ENCODE measurements at regions not wholly inside any gene's neighbourhood (a gene's known extent, or its start where the extent isn't known, plus 50 kb on each side); places are given as distances from the start of the nearest gene placed in this dataset.

- H3K9me3 Mint-ChIP-seq, result peaks cover 0 to 7% of the 10 kb centered on the region in 2 donors
- DNase-seq (ENCODE audit: low spot score in 2 of 2), result no peak
- no peaks in the 10 kb centered on the region for H3K36me3 Mint-ChIP-seq
- H3K27ac Mint-ChIP-seq, result no peak overlapping the region
- ATAC-seq, result no peak
These were observed 1597.1 kb upstream of the MIR17HG start for GRCh38 chr13:89750371-89750770.

GRCh38 chr13:89751432-89751930, 1596.0 kb upstream of the MIR17HG start:
- peaks cover 3 to 9% of the 10 kb centered on the region in 2 donors for H3K9me3 Mint-ChIP-seq

GRCh38 chr13:89752394-89752793, 1595.1 kb upstream of the MIR17HG start:
- H3K36me3 Mint-ChIP-seq, result no peaks in the 10 kb centered on the region
- H3K27ac Mint-ChIP-seq, result no peak overlapping the region
- ATAC-seq (no peak), DNase-seq (ENCODE audit: low spot score in 2 of 2) (no peak)
- H3K9me3 Mint-ChIP-seq, result peaks cover 6 to 10% of the 10 kb centered on the region in 2 donors

More at GRCh38 chr13:89751432-89751930, 1596.0 kb upstream of the MIR17HG start:
- DNase-seq (ENCODE audit: low spot score in 2 of 2) (no peak), ATAC-seq (no peak)
- no peak overlapping the region for H3K27ac Mint-ChIP-seq
- no peaks in the 10 kb centered on the region for H3K36me3 Mint-ChIP-seq

GRCh38 chr13:89755729-89756492, 1591.6 kb upstream of the MIR17HG start:
- ATAC-seq (peak in 1 of 2 donors; percentile 64), DNase-seq (ENCODE audit: low spot score in 2 of 2) (no peak)
- Mint-ChIP-seq H3K27ac (no peak overlapping the region), H3K36me3 (no peaks in the 10 kb centered on the region), H3K9me3 (peaks cover 6 to 16% of the 10 kb centered on the region in 2 donors)

- Mint-ChIP-seq H3K36me3 (no peaks in the 10 kb centered on the region), H3K9me3 (peaks cover 6 to 10% of the 10 kb centered on the region in 2 donors), H3K27ac (no peak overlapping the region)
- no peak for ATAC-seq
- no peak for DNase-seq (ENCODE audit: low spot score in 2 of 2)
These were observed 1584.5 kb upstream of the MIR17HG start for GRCh38 chr13:89763005-89763404.

- no peak for ATAC-seq
- Mint-ChIP-seq H3K9me3 (no peaks in the 10 kb centered on the region), H3K27ac (no peak overlapping the region)
These were observed 1564.2 kb upstream of the MIR17HG start for GRCh38 chr13:89783221-89783755.

GRCh38 chr13:89784161-89784809, 1563.2 kb upstream of the MIR17HG start:
- Mint-ChIP-seq H3K9me3 (peaks cover 0 to 4% of the 10 kb centered on the region in 2 donors), H3K27ac (no peak overlapping the region), H3K36me3 (no peaks in the 10 kb centered on the region)
- no peak for DNase-seq (ENCODE audit: low spot score in 2 of 2)
- no peak for ATAC-seq

More at GRCh38 chr13:89783221-89783755, 1564.2 kb upstream of the MIR17HG start:
- H3K36me3 Mint-ChIP-seq, result no peaks in the 10 kb centered on the region
- no peak for DNase-seq (ENCODE audit: low spot score in 2 of 2)

GRCh38 chr13:89786531-89786930, 1561.0 kb upstream of the MIR17HG start:
- DNase-seq (ENCODE audit: low spot score in 2 of 2), result no peak
- H3K9me3 Mint-ChIP-seq, result peaks cover 0 to 9% of the 10 kb centered on the region in 2 donors
- no peak for ATAC-seq
- H3K36me3 Mint-ChIP-seq, result no peaks in the 10 kb centered on the region
- H3K27ac Mint-ChIP-seq, result no peak overlapping the region

GRCh38 chr13:89790696-89791095, 1556.8 kb upstream of the MIR17HG start:
- H3K9me3 Mint-ChIP-seq, result peaks cover 3 to 21% of the 10 kb centered on the region in 2 donors
- no peaks in the 10 kb centered on the region for H3K36me3 Mint-ChIP-seq
- ATAC-seq (no peak), DNase-seq (ENCODE audit: low spot score in 2 of 2) (no peak)
- no peak overlapping the region for H3K27ac Mint-ChIP-seq

GRCh38 chr13:89791971-89792630, 1555.4 kb upstream of the MIR17HG start:
- Mint-ChIP-seq H3K27ac (no peak overlapping the region), H3K9me3 (peaks cover 10 to 31% of the 10 kb centered on the region in 2 donors), H3K36me3 (no peaks in the 10 kb centered on the region)
- ATAC-seq (no peak), DNase-seq (ENCODE audit: low spot score in 2 of 2) (no peak)

GRCh38 chr13:89796196-89796595, 1551.3 kb upstream of the MIR17HG start:
- DNase-seq (ENCODE audit: low spot score in 2 of 2) (no peak), ATAC-seq (no peak)
- no peaks in the 10 kb centered on the region for H3K36me3 Mint-ChIP-seq
- H3K27ac Mint-ChIP-seq, result no peak overlapping the region
- peaks cover 10 to 25% of the 10 kb centered on the region in 2 donors for H3K9me3 Mint-ChIP-seq

- peaks cover 6 to 8% of the 10 kb centered on the region in 2 donors for H3K9me3 Mint-ChIP-seq
- no peaks in the 10 kb centered on the region for H3K36me3 Mint-ChIP-seq
- ATAC-seq (no peak), DNase-seq (ENCODE audit: low spot score in 2 of 2) (no peak)
- no peak overlapping the region for H3K27ac Mint-ChIP-seq
These were observed 1543.6 kb upstream of the MIR17HG start for GRCh38 chr13:89803839-89804238.

GRCh38 chr13:89806594-89806993, 1540.9 kb upstream of the MIR17HG start:
- no peak for DNase-seq (ENCODE audit: low spot score in 2 of 2)
- H3K9me3 Mint-ChIP-seq, result peaks cover 6 to 8% of the 10 kb centered on the region in 2 donors
- no peaks in the 10 kb centered on the region for H3K36me3 Mint-ChIP-seq
- no peak for ATAC-seq
- H3K27ac Mint-ChIP-seq, result no peak overlapping the region

- ATAC-seq, result no peak
- H3K36me3 Mint-ChIP-seq, result no peaks in the 10 kb centered on the region
- H3K27ac Mint-ChIP-seq, result no peak overlapping the region
These were observed 1534.6 kb upstream of the MIR17HG start for GRCh38 chr13:89812856-89813255.

GRCh38 chr13:89816404-89816803, 1531.1 kb upstream of the MIR17HG start:
- Mint-ChIP-seq H3K9me3 (peaks cover 18 to 35% of the 10 kb centered on the region in 2 donors), H3K27ac (no peak overlapping the region), H3K36me3 (no peaks in the 10 kb centered on the region)
- ATAC-seq (no peak), DNase-seq (ENCODE audit: low spot score in 2 of 2) (no peak)

More at GRCh38 chr13:89812856-89813255, 1534.6 kb upstream of the MIR17HG start:
- no peak for DNase-seq (ENCODE audit: low spot score in 2 of 2)
- peaks cover 13 to 26% of the 10 kb centered on the region in 2 donors for H3K9me3 Mint-ChIP-seq

- H3K27ac Mint-ChIP-seq, result no peak overlapping the region
These were observed 1525.0 kb upstream of the MIR17HG start for GRCh38 chr13:89822467-89822866.

GRCh38 chr13:89827552-89827951, 1519.9 kb upstream of the MIR17HG start:
- Mint-ChIP-seq H3K9me3 (peaks cover 0 to under 1% of the 10 kb centered on the region in 2 donors), H3K27ac (no peak overlapping the region), H3K36me3 (no peaks in the 10 kb centered on the region)
- ATAC-seq (no peak), DNase-seq (ENCODE audit: low spot score in 2 of 2) (no peak)

More at GRCh38 chr13:89822467-89822866, 1525.0 kb upstream of the MIR17HG start:
- Mint-ChIP-seq H3K9me3 (peaks cover 8 to 17% of the 10 kb centered on the region in 2 donors), H3K36me3 (no peaks in the 10 kb centered on the region)
- ATAC-seq, result no peak
- DNase-seq (ENCODE audit: low spot score in 2 of 2), result no peak
